NT2/D1 (cell line): ENCODE measurements at regions not wholly inside any gene's neighbourhood (a gene's known extent, or its start where the extent isn't known, plus 50 kb on each side); places are given as distances from the start of the nearest gene placed in this dataset.

ENCODE experiments used
- DNase-seq: peaks from one replicate; pipeline ENCODE4 v3.0.0-alpha.2; 2011; ENCODE audit warnings: low read depth, low spot score
- H3K27me3 ChIP-seq: 2 replicates; pipeline ENCODE4 v1.6.0; 2011; ENCODE audit warnings: mild to moderate bottlenecking; ENCODE audit not compliant: insufficient read length, insufficient read depth
- H3K36me3 ChIP-seq: 2 replicates; pipeline ENCODE4 v1.6.1; 2011; ENCODE audit warnings: mild to moderate bottlenecking, low read length, mixed read lengths; ENCODE audit not compliant: insufficient read depth, insufficient read length
- H3K4me1 ChIP-seq: 2 replicates; pipeline ENCODE4 v1.5.1; 2011; ENCODE audit not compliant: insufficient read depth, insufficient read length
- H3K4me3 ChIP-seq: 2 replicates; pipeline ENCODE4 v1.5.1; 2011; ENCODE audit warnings: low read depth; ENCODE audit not compliant: insufficient read length
- H3K9ac ChIP-seq: 2 replicates; pipeline ENCODE4 v1.6.0; 2011; ENCODE audit warnings: low read depth; ENCODE audit not compliant: insufficient read length
- H3K9me3 ChIP-seq: 2 replicates; pipeline ENCODE4 v1.5.1; 2011; ENCODE audit warnings: mild to moderate bottlenecking, low read length; ENCODE audit not compliant: insufficient read depth
- SUZ12 ChIP-seq: IDR thresholded peaks from 2 replicates; pipeline ENCODE4 v1.6.1; 2011; ENCODE audit not compliant: insufficient read length, insufficient read depth; ENCODE audit errors: extremely low read depth
- YY1 ChIP-seq: IDR thresholded peaks from 2 replicates; pipeline ENCODE4 v1.6.1; 2011; ENCODE audit not compliant: insufficient read length, insufficient read depth
- ZNF274 ChIP-seq: IDR thresholded peaks from 2 replicates; pipeline ENCODE4 v1.6.1; 2011; ENCODE audit warnings: mild to moderate bottlenecking, low read depth, low read length

GRCh38 chr11:103798446-103798845 is 238.0 kb upstream of the DDI1 start:
- Histone ChIP-seq H3K9ac (no peak overlapping the region), H3K9me3 (no peaks in the 10 kb centered on the region), H3K4me1 (no peaks in the 10 kb centered on the region), H3K36me3 (no peaks in the 10 kb centered on the region), H3K27me3 (no peaks in the 10 kb centered on the region), H3K4me3 (no peak overlapping the region)
- DNase-seq: no peak
- TF ChIP-seq ZNF274: no peak
- TF ChIP-seq YY1: no peak
- TF ChIP-seq SUZ12: no peak

GRCh38 chr11:103800406-103801114 is 235.9 kb upstream of the DDI1 start:
- no peak overlapping the region for H3K9ac ChIP-seq
- H3K36me3 ChIP-seq: no peaks in the 10 kb centered on the region
- no peaks in the 10 kb centered on the region for H3K4me1 ChIP-seq
- H3K9me3 ChIP-seq: no peaks in the 10 kb centered on the region
- no peaks in the 10 kb centered on the region for H3K27me3 ChIP-seq
- H3K4me3 ChIP-seq: no peak overlapping the region
- TF ChIP-seq ZNF274: no peak
- no peak for TF ChIP-seq YY1
- no peak for TF ChIP-seq SUZ12
- DNase-seq: no peak

- Histone ChIP-seq H3K9ac (no peak overlapping the region), H3K4me1 (no peaks in the 10 kb centered on the region), H3K27me3 (no peaks in the 10 kb centered on the region), H3K4me3 (no peak overlapping the region), H3K36me3 (no peaks in the 10 kb centered on the region), H3K9me3 (no peaks in the 10 kb centered on the region)
- TF ChIP-seq SUZ12 (no peak), YY1 (no peak), ZNF274 (no peak)
- no peak for DNase-seq
Observed at GRCh38 chr11:103803062-103803461, 233.4 kb upstream of the DDI1 start.

- no peak for DNase-seq
- Histone ChIP-seq H3K9ac (no peak overlapping the region), H3K9me3 (no peaks in the 10 kb centered on the region), H3K4me3 (no peak overlapping the region), H3K36me3 (no peaks in the 10 kb centered on the region), H3K4me1 (no peaks in the 10 kb centered on the region), H3K27me3 (no peaks in the 10 kb centered on the region)
- TF ChIP-seq ZNF274 (no peak), SUZ12 (no peak), YY1 (no peak)
Observed at GRCh38 chr11:103805688-103806009, 230.8 kb upstream of the DDI1 start.

GRCh38 chr11:103806130-103806895 is 230.1 kb upstream of the DDI1 start:
- Histone ChIP-seq H3K4me1 (no peaks in the 10 kb centered on the region), H3K9me3 (no peaks in the 10 kb centered on the region), H3K4me3 (no peak overlapping the region), H3K27me3 (no peaks in the 10 kb centered on the region), H3K36me3 (no peaks in the 10 kb centered on the region), H3K9ac (no peak overlapping the region)
- DNase-seq: no peak
- TF ChIP-seq ZNF274 (no peak), YY1 (no peak), SUZ12 (no peak)

- no peak for DNase-seq
- TF ChIP-seq YY1 (no peak), ZNF274 (no peak)
- no peak overlapping the region for H3K9ac ChIP-seq
- no peaks in the 10 kb centered on the region for H3K4me1 ChIP-seq
- no peak overlapping the region for H3K4me3 ChIP-seq
- no peaks in the 10 kb centered on the region for H3K27me3 ChIP-seq
- no peaks in the 10 kb centered on the region for H3K9me3 ChIP-seq
- H3K36me3 ChIP-seq: no peaks in the 10 kb centered on the region
Observed at GRCh38 chr11:103807806-103808205, 228.6 kb upstream of the DDI1 start.

GRCh38 chr11:103808252-103808651 is 228.2 kb upstream of the DDI1 start:
- Histone ChIP-seq H3K4me1 (no peaks in the 10 kb centered on the region), H3K36me3 (no peaks in the 10 kb centered on the region), H3K4me3 (no peak overlapping the region), H3K27me3 (no peaks in the 10 kb centered on the region), H3K9ac (no peak overlapping the region), H3K9me3 (no peaks in the 10 kb centered on the region)
- TF ChIP-seq ZNF274: no peak
- TF ChIP-seq YY1: no peak
- no peak for TF ChIP-seq SUZ12
- no peak for DNase-seq
